ENCODE measurements at regions not wholly inside any gene's neighbourhood (a gene's known extent, or its start where the extent isn't known, plus 50 kb on each side); places are given as distances from the start of the nearest gene placed in this dataset.

GRCh38 chr7:155363146-155363539 is 65.5 kb downstream of the INSIG1 start (continued):
- no peak for TF ChIP-seq POU6F1 (CRISPR knock-in tag; IDR thresholded peaks at IDR 0.05; ENCODE audit: borderline replicate concordance, low read depth)
- no peak for TF ChIP-seq ZNF8 (CRISPR knock-in tag; IDR thresholded peaks at IDR 0.05)
- TF ChIP-seq GLIS3 (CRISPR knock-in tag; IDR thresholded peaks at IDR 0.05): no peak
- no peak for TF ChIP-seq ZC3H10 (CRISPR knock-in tag; IDR thresholded peaks at IDR 0.05)
- no peak for TF ChIP-seq SNAI2 (CRISPR knock-in tag; IDR thresholded peaks at IDR 0.05)
- TF ChIP-seq CSDC2 (CRISPR knock-in tag; IDR thresholded peaks at IDR 0.05): no peak

- no peak; the same call in 2 of the 3 replicates for ATAC-seq
- no peak for TF ChIP-seq POU6F1 (CRISPR knock-in tag; IDR thresholded peaks at IDR 0.05; ENCODE audit: borderline replicate concordance, low read depth)
- no peak for TF ChIP-seq OSR1 (CRISPR knock-in tag; IDR thresholded peaks at IDR 0.05)
- no peak for TF ChIP-seq BACH2 (CRISPR knock-in tag; IDR thresholded peaks at IDR 0.05; ENCODE audit: borderline replicate concordance)
- no peak for TF ChIP-seq ZNF70 (CRISPR knock-in tag; IDR thresholded peaks at IDR 0.05)
- no peak for TF ChIP-seq ZNF565 (CRISPR knock-in tag; conservative IDR thresholded peaks at IDR 0.05; ENCODE audit: low read depth)
- no peak for TF ChIP-seq CSRNP3 (CRISPR knock-in tag; IDR thresholded peaks at IDR 0.05)
- no peak for TF ChIP-seq ZFP30 (CRISPR knock-in tag; IDR thresholded peaks at IDR 0.05)
- TF ChIP-seq TOX (CRISPR knock-in tag; IDR thresholded peaks at IDR 0.05; ENCODE audit: borderline replicate concordance): no peak
- TF ChIP-seq ESRRG (CRISPR knock-in tag; IDR thresholded peaks at IDR 0.05): no peak
Measured at GRCh38 chr7:155363852-155364600, 66.3 kb downstream of the INSIG1 start.

GRCh38 chr7:155365146-155365874 is 67.6 kb downstream of the INSIG1 start:
- no peak for ATAC-seq
- no peak for TF ChIP-seq ZNF565 (CRISPR knock-in tag; conservative IDR thresholded peaks at IDR 0.05; ENCODE audit: low read depth)

GRCh38 chr7:155368894-155369600 is 71.4 kb downstream of the INSIG1 start:
- TF ChIP-seq ARNTL (CRISPR knock-in tag; IDR thresholded peaks at IDR 0.05; ENCODE audit: borderline replicate concordance, low read depth): no peak
- ATAC-seq: no peak; the same call in 2 of the 3 replicates

GRCh38 chr7:155369766-155370165 is 72.1 kb downstream of the INSIG1 start:
- TF ChIP-seq OSR1 (CRISPR knock-in tag; IDR thresholded peaks at IDR 0.05) (no peak), ISL1 (CRISPR knock-in tag; IDR thresholded peaks at IDR 0.05) (no peak), RARB (CRISPR knock-in tag; IDR thresholded peaks at IDR 0.05) (no peak), CSRNP3 (CRISPR knock-in tag; IDR thresholded peaks at IDR 0.05) (no peak), TSHZ2 (CRISPR knock-in tag; IDR thresholded peaks at IDR 0.05) (no peak), SNAI2 (CRISPR knock-in tag; IDR thresholded peaks at IDR 0.05) (no peak), BACH2 (CRISPR knock-in tag; IDR thresholded peaks at IDR 0.05; ENCODE audit: borderline replicate concordance) (no peak), ZC3H10 (CRISPR knock-in tag; IDR thresholded peaks at IDR 0.05) (no peak), ZFP30 (CRISPR knock-in tag; IDR thresholded peaks at IDR 0.05) (no peak), CREB5 (CRISPR knock-in tag; IDR thresholded peaks at IDR 0.05; ENCODE audit: low read depth) (no peak), GLIS3 (CRISPR knock-in tag; IDR thresholded peaks at IDR 0.05) (no peak), ESRRG (CRISPR knock-in tag; IDR thresholded peaks at IDR 0.05) (no peak)
- no peak; the same call in 2 of the 3 replicates for ATAC-seq
